ENCODE measurements at regions not wholly inside any gene's neighbourhood (a gene's known extent, or its start where the extent isn't known, plus 50 kb on each side); places are given as distances from the start of the nearest gene placed in this dataset.

DNA sequence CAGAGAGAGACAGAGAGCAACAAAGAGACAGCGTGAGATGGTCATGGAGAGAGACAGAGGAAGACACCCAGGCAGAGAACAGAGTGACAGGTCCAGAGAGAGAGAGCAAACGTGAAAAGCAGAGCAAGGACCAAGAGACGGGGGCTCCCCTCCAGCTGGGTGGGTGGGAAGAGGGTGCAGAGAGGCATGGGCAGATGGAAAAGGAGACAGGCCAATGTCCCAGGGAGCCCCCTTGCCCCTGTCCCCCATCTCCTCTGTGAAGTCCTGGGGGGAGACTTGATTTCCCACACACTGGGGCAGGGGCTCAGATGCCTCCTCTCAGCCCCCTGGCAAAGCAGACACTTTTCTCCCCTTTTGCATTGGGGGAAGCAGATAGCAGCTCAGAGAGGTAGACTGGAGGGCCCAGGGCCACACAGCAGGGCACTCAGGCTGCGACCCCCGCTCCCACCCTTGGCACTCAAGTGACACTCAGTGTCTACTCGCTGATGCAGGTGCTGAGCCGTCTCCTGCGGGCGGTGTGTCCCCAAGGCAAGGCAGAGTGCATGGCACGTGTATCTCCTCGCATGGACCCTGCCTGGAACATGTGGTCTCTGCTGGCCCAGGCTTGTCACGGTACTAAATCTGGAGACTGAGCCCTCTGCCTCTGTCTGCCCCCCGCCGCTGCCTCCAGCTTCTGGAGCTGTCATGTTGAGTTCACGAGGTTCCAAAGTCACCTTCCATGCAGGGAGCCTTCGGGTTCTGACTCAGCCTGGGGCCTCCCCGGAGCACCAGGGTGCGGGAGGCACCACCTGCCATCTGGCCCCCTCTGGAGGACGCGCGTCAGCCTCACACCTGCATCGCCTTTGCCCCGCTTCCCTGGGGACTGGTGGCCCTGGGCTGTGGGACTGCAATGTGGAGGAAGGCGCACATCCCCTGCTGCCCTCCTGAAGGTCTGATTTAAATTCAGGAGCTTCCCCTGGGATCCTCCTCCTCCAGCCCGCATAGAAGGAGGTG, 215.9 kb upstream of the GSE1 start (continued):
- no peak for TF ChIP-seq MZF1 (CRISPR knock-in tag; IDR thresholded peaks at IDR 0.05; ENCODE audit: borderline replicate concordance)
- no peak for TF ChIP-seq ZNF879 (CRISPR knock-in tag; IDR thresholded peaks at IDR 0.05)
- TF ChIP-seq HMGA1 (CRISPR knock-in tag; conservative IDR thresholded peaks at IDR 0.05) = no peak
- peak; percentile 88 for TF ChIP-seq ZNF451 (CRISPR knock-in tag; IDR thresholded peaks at IDR 0.05)
- TF ChIP-seq, protein P1, sequence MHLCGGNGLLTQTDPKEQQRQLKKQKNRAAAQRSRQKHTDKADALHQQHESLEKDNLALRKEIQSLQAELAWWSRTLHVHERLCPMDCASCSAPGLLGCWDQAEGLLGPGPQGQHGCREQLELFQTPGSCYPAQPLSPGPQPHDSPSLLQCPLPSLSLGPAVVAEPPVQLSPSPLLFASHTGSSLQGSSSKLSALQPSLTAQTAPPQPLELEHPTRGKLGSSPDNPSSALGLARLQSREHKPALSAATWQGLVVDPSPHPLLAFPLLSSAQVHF (CRISPR knock-in tag; IDR thresholded peaks at IDR 0.05) = no peak
- TF ChIP-seq YEATS2 (CRISPR knock-in tag; IDR thresholded peaks at IDR 0.05; ENCODE audit: borderline replicate concordance) = no peak
- no peak for TF ChIP-seq CENPBD1 (CRISPR knock-in tag; IDR thresholded peaks at IDR 0.05; ENCODE audit: borderline replicate concordance, low read depth)
- TF ChIP-seq JUNB (CRISPR knock-in tag; IDR thresholded peaks at IDR 0.05; ENCODE audit: borderline replicate concordance) = no peak
- TF ChIP-seq HDAC6 (IDR thresholded peaks at IDR 0.05; ENCODE audit: low read depth, low read length) = no peak
- no peak for TF ChIP-seq POLR2G (IDR thresholded peaks at IDR 0.05; ENCODE audit: low read depth, low read length)
- TF ChIP-seq ZBTB21 (CRISPR knock-in tag; IDR thresholded peaks at IDR 0.05) = no peak
- no peak for TF ChIP-seq MYNN (CRISPR knock-in tag; IDR thresholded peaks at IDR 0.05; ENCODE audit: low read depth)
- TF ChIP-seq HIVEP1 (CRISPR knock-in tag; IDR thresholded peaks at IDR 0.05) = peak; percentile 67; the same call in 1 of the 2 replicates
- TF ChIP-seq ARID4A (CRISPR knock-in tag; IDR thresholded peaks at IDR 0.05; ENCODE audit: borderline replicate concordance) = no peak; the same call in 1 of the 2 replicates
- no peak for TF ChIP-seq RAD51 (IDR thresholded peaks at IDR 0.05; ENCODE audit: borderline replicate concordance)
- no peak for TF ChIP-seq ZNF850 (CRISPR knock-in tag; conservative IDR thresholded peaks at IDR 0.05)
- TF ChIP-seq HES4 (CRISPR knock-in tag; IDR thresholded peaks at IDR 0.05; ENCODE audit: borderline replicate concordance) = peak; percentile 16; the same call in 1 of the 2 replicates
- no peak for TF ChIP-seq CBFB (CRISPR knock-in tag; IDR thresholded peaks at IDR 0.05)
- TF ChIP-seq SOX13 (IDR thresholded peaks at IDR 0.05) = no peak
- TF ChIP-seq SOX13 (CRISPR knock-in tag; conservative IDR thresholded peaks at IDR 0.05 in 1 of 2, IDR thresholded peaks at IDR 0.05 in 1 of 2) = no peak
- TF ChIP-seq, protein P2, sequence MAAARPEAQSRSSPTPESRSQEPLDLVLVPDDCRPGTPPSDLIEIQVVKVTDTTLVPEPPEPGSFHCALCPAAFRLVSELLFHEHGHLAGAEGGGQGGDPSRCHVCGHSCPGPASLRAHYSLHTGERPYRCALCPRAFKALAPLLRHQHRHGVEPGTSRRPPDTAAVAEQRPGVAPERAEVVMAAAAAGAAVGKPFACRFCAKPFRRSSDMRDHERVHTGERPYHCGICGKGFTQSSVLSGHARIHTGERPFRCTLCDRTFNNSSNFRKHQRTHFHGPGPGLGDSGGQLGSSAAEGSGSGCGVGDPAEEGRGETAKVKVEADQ (CRISPR knock-in tag; IDR thresholded peaks at IDR 0.05; ENCODE audit: borderline replicate concordance) = peak; percentile 87; the same call in 1 of the 2 replicates
- no peak for TF ChIP-seq LCORL (IDR thresholded peaks at IDR 0.05)
- peak; percentile 49; the same call in 1 of the 2 replicates for TF ChIP-seq LCORL (CRISPR knock-in tag; IDR thresholded peaks at IDR 0.05)
- TF ChIP-seq ZNF660 (CRISPR knock-in tag; IDR thresholded peaks at IDR 0.05; ENCODE audit: borderline replicate concordance, low read depth) = no peak
